Lower lobe of right lung (tissue), 2 donors: ENCODE measurements at regions not wholly inside any gene's neighbourhood (a gene's known extent, or its start where the extent isn't known, plus 50 kb on each side); places are given as distances from the start of the nearest gene placed in this dataset.

Experiments used
- ATAC-seq, 2 donors: fragments of 200-7000 bp; cut with Tn5 transposase; one replicate each; pipeline ENCODE4 v1.9.1; 2020 to 2022; ENCODE audit warnings: mild to moderate bottlenecking in 2 of 2, moderate library complexity in 2 of 2
- DNase-seq: peaks from one replicate; pipeline ENCODE4 v3.0.0-alpha.2; 2020
- H3K27ac ChIP-seq: fragments of 200-600 bp; one replicate; pipeline ENCODE4 v1.8.0; 2022
- H3K27me3 ChIP-seq: fragments of 200-600 bp; one replicate; pipeline ENCODE4 v1.8.0; 2022; ENCODE audit warnings: low read depth
- H3K36me3 ChIP-seq: fragments of 200-600 bp; one replicate; pipeline ENCODE4 v1.8.0; 2022; ENCODE audit warnings: mild to moderate bottlenecking
- H3K4me1 ChIP-seq: fragments of 200-600 bp; one replicate; pipeline ENCODE4 v1.8.0; 2022
- H3K4me3 ChIP-seq: fragments of 200-600 bp; one replicate; pipeline ENCODE4 v1.8.0; 2022; ENCODE audit warnings: mild to moderate bottlenecking
- H3K9me3 ChIP-seq: fragments of 200-600 bp; one replicate; pipeline ENCODE4 v1.8.0; 2022
- CTCF ChIP-seq: fragments of 200-600 bp; IDR thresholded peaks from one replicate; pipeline ENCODE4 v1.8.0; 2022; ENCODE audit warnings: antibody characterized with exemption, mild to moderate bottlenecking
- intact Hi-C: fragments of 100-400 bp; cut with DNase I; formaldehyde crosslinking; loops from one replicate; pipeline ENCODE4 v1.11.0; 2022
- donor health status: DM: no; HTN: yes; CAD: no; lungs with severe emphysema.

- Histone ChIP-seq H3K4me3 (no peak overlapping the region), H3K27me3 (peaks cover 9% of the 10 kb centered on the region), H3K9me3 (no peaks in the 10 kb centered on the region), H3K36me3 (no peaks in the 10 kb centered on the region), H3K27ac (no peak overlapping the region), H3K4me1 (no peaks in the 10 kb centered on the region)
- intact Hi-C loops, result no loop called here
- ATAC-seq, result no peak
- no peak for DNase-seq
- no peak for TF ChIP-seq CTCF
Measured at GRCh38 chr6:33945931-33946330, 142.1 kb upstream of the MLN start.

- no peaks in the 10 kb centered on the region for H3K4me1 ChIP-seq
- H3K9me3 ChIP-seq, result no peaks in the 10 kb centered on the region
- DNase-seq (no peak), ATAC-seq (no peak)
- no peaks in the 10 kb centered on the region for H3K36me3 ChIP-seq
- H3K4me3 ChIP-seq, result no peak overlapping the region
- intact Hi-C loops, result no loop called here
- no peak for TF ChIP-seq CTCF
- no peak overlapping the region for H3K27ac ChIP-seq
- H3K27me3 ChIP-seq, result peaks cover 9% of the 10 kb centered on the region
Measured at GRCh38 chr6:33944686-33945411, 141.0 kb upstream of the MLN start.

GRCh38 chr6:33936886-33937285 is 133.1 kb upstream of the MLN start:
- H3K9me3 ChIP-seq, result no peaks in the 10 kb centered on the region
- H3K27ac ChIP-seq, result no peak overlapping the region
- no peaks in the 10 kb centered on the region for H3K4me1 ChIP-seq
- DNase-seq (peak; percentile 5), ATAC-seq (no peak)
- intact Hi-C loops, result no loop called here
- no peak overlapping the region for H3K4me3 ChIP-seq
- peaks cover 8% of the 10 kb centered on the region for H3K27me3 ChIP-seq
- no peak for TF ChIP-seq CTCF
- no peaks in the 10 kb centered on the region for H3K36me3 ChIP-seq

- Histone ChIP-seq H3K27me3 (peaks cover 8% of the 10 kb centered on the region), H3K4me1 (no peaks in the 10 kb centered on the region), H3K4me3 (no peak overlapping the region), H3K27ac (no peak overlapping the region), H3K9me3 (no peaks in the 10 kb centered on the region), H3K36me3 (no peaks in the 10 kb centered on the region)
- no peak for TF ChIP-seq CTCF
- no peak for DNase-seq
- ATAC-seq, result no peak
- intact Hi-C loops, result no loop called here
Measured at GRCh38 chr6:33935439-33936080, 131.8 kb upstream of the MLN start.

- DNase-seq, result no peak
- no peak for TF ChIP-seq CTCF
Measured at GRCh38 chr6:33934731-33935270, 131.0 kb upstream of the MLN start.

More at GRCh38 chr6:33934731-33935270, 131.0 kb upstream of the MLN start:
- no peak for ATAC-seq
- H3K4me3 ChIP-seq, result no peak overlapping the region
- H3K9me3 ChIP-seq, result no peaks in the 10 kb centered on the region
- intact Hi-C loops, result no loop called here
- no peaks in the 10 kb centered on the region for H3K36me3 ChIP-seq
- peaks cover 8% of the 10 kb centered on the region for H3K27me3 ChIP-seq
- no peak overlapping the region for H3K27ac ChIP-seq
- H3K4me1 ChIP-seq, result no peaks in the 10 kb centered on the region
